ENCODE measurements at regions not wholly inside any gene's neighbourhood (a gene's known extent, or its start where the extent isn't known, plus 50 kb on each side); places are given as distances from the start of the nearest gene placed in this dataset.

DNA sequence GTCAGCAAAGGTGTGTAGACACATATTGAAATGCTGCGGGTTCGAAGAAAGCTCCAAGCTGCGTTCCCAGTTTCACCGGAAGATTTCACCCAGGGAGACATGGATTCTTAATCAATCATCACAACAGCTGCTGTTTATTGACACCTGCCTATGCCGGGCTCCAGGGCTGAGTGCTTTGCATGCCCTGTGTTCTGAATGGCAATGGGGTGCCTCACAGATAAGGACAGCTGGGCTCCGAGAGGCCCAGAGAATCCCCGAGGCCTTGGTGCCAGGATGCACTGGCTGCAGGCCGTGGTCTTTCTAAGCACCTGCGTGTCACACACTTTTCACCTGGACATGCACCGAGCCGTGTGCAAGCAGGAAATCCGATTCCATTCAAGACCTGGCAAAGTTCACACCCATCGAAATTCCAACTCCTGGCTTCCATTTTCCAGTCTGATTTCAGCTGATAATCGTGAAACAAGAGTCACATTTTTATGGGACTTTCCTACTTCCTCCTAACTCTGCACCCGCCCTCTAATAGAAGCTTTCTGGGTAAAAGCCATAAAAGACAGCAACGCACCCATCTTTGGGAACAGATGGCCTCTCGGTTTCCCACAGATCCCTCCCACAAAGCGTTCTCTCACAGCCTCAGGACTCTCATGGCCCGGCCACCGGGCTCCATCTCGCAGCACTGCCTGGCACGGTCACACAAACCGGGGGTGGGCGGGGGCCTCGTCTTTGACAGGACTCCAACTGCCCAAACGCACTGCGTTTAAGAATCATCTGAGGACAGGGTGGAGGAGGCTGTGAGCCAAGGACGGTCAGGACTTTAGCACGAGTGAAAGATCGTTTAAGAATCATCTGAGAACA lies 245.6 kb upstream of the SALL3 start:
- no peak for TF ChIP-seq CTCF (IDR thresholded peaks at IDR 0.05; ENCODE audit: extremely low read depth, insufficient read depth, missing control alignments)
- no peak for DNase-seq (ENCODE audit: low spot score)
- in situ Hi-C loops (cut with MboI; ENCODE audit: low pct_unique_long_range_greater_than_20kb, low sequenced_read_pairs, unreplicated experiment): no loop called here

DNA sequence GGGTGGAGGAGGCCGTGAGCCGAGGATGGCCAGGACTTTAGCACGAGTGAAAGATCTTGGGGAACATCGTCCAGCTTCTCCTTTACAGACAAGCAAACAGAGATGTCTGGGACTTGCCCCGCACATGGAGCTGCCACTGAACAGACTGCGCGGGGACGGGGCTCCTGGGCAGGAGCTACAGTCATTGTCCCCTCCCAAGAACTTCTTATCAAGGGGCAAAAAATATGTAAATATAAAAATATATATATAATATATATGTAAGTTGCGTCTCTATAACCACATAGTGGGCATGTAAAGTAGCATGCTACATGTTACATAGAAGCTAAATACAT lies 245.0 kb upstream of the SALL3 start:
- in situ Hi-C loops (cut with MboI; ENCODE audit: low pct_unique_long_range_greater_than_20kb, low sequenced_read_pairs, unreplicated experiment): no loop called here
- TF ChIP-seq CTCF (IDR thresholded peaks at IDR 0.05; ENCODE audit: extremely low read depth, insufficient read depth, missing control alignments): no peak
- no peak for DNase-seq (ENCODE audit: low spot score)

GRCh38 chr18:78735131-78736014 lies 244.2 kb upstream of the SALL3 start:
- DNase-seq (ENCODE audit: low spot score): no peak
- in situ Hi-C loops (cut with MboI; ENCODE audit: low pct_unique_long_range_greater_than_20kb, low sequenced_read_pairs, unreplicated experiment): no loop called here
- no peak for TF ChIP-seq CTCF (IDR thresholded peaks at IDR 0.05; ENCODE audit: extremely low read depth, insufficient read depth, missing control alignments)

GRCh38 chr18:78736015-78736690 lies 243.5 kb upstream of the SALL3 start:
- no peak for DNase-seq (ENCODE audit: low spot score)
- in situ Hi-C loops (cut with MboI; ENCODE audit: low pct_unique_long_range_greater_than_20kb, low sequenced_read_pairs, unreplicated experiment): no loop called here
- no peak for TF ChIP-seq CTCF (IDR thresholded peaks at IDR 0.05; ENCODE audit: extremely low read depth, insufficient read depth, missing control alignments)

DNA sequence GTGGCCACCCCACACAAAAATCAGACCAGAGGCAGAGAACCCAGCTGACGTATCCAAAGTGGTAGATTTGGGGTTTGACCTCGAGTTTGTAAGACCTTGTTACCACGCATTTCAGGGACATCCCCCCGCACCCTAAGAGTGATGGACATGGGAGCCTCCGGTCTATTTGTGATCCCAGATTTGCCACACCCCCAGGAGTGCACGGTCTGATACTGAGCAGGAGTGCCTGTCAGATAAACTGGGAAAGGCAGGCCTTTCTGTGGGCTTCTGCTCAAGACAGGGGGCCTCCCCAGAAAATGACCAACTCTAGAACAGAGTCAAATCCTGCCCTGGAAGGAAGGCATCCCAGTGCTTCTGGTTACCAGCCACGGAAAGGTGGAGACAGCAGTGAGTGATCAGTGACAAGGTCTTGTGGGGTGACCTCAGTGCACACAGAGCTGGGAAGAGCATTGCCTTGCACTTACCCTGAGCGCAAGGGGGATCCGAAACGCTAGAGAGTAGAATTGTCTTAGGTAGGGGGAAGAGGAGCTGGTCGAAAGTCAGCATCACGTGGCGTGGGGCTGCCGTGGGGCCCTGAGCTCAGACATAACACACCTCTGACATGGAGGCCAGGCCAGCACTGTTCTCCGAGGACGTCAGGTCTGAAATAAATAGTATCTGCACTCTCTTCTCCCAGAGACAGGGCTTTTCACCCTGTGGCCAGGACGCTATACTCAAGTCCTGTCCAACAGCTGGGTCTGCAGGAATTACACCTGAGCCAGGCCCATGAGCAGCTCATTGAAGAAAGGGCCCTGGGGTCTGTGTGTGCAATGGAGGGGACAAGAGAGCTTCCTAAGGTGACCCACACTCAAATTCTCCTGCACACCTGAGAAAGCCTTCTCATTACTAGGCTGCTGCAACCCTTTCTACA lies 242.4 kb upstream of the SALL3 start:
- in situ Hi-C loops (cut with MboI; ENCODE audit: low pct_unique_long_range_greater_than_20kb, low sequenced_read_pairs, unreplicated experiment): no loop called here
- no peak for TF ChIP-seq CTCF (IDR thresholded peaks at IDR 0.05; ENCODE audit: extremely low read depth, insufficient read depth, missing control alignments)
- no peak for DNase-seq (ENCODE audit: low spot score)
